ENCODE measurements at regions not wholly inside any gene's neighbourhood (a gene's known extent, or its start where the extent isn't known, plus 50 kb on each side); places are given as distances from the start of the nearest gene placed in this dataset.

GRCh38 chr9:91042541-91042940 is 240.9 kb downstream of the SYK start:
- DNase-seq: no peak

GRCh38 chr9:91043056-91043810 is 241.6 kb downstream of the SYK start:
- DNase-seq: no peak

GRCh38 chr9:91043811-91044175 is 242.2 kb downstream of the SYK start:
- no peak for DNase-seq

DNA sequence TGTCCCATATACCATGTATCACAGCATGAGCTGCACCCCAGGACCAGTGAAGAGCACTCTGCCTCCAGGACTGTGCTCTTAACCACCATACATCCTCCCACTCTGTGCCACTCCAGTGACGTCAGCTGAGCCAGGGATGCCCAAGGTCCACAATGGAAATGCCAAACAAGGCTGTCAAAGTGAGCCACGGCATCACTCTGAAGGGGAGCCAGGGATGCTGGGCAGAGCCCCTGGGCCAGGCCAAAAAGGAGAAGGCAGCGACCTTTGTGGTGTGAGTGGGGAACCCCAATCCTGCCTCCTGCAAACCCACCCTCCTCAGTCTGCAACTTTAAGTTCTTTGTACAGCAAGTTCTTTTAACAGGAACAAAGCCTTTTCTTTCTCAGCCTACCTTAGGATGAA is 242.7 kb downstream of the SYK start:
- DNase-seq: no peak

DNA sequence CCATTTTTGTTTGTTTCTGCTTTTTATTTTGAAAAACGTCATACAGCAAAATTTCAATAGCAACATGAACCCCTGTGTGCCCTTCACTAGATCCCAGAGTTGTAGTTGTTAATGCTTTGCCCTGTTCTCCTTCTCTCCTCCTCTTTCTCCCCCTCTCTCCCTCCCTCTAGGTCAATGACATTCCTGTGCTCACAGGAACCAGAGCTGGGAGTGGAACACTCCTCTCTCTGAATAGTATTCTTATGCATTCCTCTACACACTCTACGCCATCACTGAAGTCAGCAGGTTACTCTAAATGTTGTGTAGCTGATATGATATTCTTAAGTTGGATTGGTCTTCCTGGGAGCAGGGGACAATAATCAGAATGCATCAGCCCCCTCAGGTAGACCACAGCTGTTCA is 243.4 kb downstream of the SYK start:
- DNase-seq: no peak

DNA sequence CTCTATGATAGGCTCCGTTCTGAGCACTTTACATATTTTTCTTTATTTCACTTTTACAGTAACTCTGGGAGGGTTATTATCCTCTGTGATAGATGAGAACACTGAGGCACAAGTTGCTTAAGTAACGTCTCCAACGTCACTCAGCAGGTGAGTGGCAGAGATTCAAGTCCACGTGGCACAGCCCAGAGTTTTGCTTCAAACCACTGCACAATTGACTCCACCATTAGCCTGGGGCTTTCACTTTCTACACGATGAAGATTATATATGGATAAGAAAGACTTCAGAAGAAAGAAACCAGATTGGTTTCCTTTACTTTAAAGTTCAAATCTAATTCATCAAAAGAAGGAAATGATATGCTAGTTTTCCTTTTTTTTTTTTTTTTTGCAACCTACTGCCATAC is 245.9 kb downstream of the SYK start:
- peak; percentile 64 for DNase-seq

- DNase-seq: peak; percentile 59
Observed at GRCh38 chr9:91047993-91048607, 246.5 kb downstream of the SYK start.

DNA sequence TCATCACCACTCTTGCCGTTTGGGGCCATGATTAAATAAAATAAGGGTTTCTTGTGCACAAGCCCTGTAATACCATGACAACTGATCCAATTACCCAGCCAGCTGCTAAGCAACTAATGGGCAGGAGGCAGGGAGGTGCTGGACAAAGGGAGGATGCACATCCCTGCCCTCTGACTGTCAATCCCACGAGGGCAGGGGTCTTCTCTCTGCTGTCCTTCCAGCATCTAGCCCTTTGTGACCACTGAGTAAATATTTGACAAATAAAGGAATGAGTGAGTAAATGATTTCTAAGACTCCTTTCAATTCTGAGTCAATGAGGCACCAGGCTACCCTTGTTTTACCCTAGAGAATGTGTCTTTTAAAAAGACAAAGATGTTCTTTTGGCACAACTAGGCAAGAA is 247.1 kb downstream of the SYK start:
- no peak for DNase-seq

DNA sequence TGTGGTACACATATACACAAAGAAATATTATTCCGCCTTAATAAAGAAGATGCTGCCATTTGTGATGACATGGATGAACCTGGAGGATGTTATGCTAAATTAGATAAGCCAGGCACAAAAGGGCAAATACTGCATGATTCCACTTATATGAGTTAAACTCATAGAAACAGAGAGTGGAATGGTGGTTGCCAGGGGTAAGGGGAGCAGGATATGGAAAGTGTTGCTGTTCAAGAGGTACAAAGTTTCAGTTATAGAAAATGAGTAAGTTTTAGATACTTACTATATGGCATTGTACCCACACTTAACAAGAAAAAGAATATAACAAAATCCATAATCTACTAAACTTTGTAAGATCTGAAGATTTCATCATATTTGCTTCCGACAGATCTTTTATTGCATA is 252.2 kb downstream of the SYK start:
- DNase-seq: no peak

- DNase-seq: no peak
Observed at GRCh38 chr9:91055845-91056244, 254.2 kb downstream of the SYK start.

- no peak for DNase-seq
Observed at GRCh38 chr9:91056486-91056885, 254.9 kb downstream of the SYK start.

GRCh38 chr9:91056917-91057316 is 255.3 kb downstream of the SYK start:
- no peak for DNase-seq

DNA sequence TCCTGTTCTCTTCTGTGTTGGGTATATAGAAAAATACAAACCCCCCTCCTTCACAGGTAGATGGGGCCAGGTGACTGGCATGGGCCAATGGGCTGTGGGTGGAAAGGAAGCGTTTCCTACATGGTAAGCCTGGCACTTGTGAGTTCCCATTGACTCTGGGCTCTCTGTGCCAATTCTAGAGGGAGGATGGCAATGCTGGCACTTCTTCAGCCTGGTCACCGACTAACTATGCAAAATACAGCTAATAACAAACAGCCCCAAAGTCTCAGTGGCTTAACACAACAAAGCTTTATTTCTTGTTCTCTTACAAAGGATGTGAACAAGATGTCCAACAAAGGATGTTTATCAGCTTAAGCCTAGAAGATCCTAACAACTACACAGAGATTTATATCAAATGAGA is 258.1 kb downstream of the SYK start:
- DNase-seq: no peak

DNA sequence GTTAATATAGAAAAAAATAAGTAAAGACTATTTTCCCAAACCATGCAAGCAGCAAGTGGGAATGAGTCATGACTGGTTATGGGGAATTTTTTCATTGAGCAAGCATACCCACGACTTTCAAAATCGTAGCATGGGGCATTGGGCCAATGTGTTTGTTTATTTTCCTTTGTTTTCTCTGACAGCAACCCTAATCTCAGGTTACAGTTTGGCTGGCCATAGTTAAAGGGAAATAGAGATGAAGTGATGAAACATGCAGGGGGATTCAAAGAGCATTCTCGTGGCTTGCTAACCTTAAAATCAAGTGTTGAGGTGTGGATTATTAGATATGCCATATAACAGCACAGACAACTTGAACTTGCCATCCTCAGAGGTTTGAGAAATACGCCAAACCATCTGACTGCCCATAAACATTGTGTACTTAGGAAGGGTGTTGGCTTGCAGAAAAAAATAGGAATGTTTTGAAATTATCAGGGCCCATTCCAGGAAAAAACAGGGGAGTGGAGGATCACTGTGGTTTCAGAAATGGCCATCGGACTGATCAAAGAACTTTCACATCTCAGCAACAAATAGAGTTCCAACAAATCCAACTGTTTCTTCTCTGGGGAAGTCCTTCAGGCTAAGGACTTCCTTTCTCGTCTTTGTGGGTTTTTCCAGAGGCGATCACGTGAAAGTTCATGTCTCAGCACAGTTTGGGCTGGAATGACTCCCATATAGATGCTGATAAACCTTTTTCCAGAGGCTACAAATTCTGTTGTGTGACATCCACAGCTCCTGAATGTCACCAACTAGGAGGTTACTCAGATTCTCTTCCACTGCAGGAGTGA is 259.1 kb downstream of the SYK start:
- DNase-seq: no peak

DNA sequence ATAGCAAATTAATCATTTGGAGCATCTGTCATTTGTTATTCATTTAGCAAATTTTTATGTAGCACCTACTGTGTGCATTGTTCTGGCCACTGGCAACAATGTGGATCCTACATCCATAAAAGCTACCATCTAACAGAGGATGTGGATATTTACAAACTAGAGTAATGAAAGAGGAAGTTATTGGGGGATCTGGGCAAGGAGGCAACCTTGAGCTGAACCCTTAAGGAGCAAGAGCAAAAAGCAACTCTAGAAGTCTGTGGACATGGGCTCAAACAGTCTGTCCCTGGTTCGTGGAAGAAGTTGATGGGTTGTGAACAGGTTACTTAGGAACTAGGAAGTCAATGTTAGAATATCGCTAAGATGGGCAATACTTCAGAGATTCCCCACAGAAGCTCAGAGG is 259.9 kb downstream of the SYK start:
- DNase-seq: no peak

- no peak for DNase-seq
Observed at GRCh38 chr9:91062281-91062680, 260.7 kb downstream of the SYK start.

- no peak for DNase-seq
Observed at GRCh38 chr9:91063471-91063870, 261.9 kb downstream of the SYK start.

DNA sequence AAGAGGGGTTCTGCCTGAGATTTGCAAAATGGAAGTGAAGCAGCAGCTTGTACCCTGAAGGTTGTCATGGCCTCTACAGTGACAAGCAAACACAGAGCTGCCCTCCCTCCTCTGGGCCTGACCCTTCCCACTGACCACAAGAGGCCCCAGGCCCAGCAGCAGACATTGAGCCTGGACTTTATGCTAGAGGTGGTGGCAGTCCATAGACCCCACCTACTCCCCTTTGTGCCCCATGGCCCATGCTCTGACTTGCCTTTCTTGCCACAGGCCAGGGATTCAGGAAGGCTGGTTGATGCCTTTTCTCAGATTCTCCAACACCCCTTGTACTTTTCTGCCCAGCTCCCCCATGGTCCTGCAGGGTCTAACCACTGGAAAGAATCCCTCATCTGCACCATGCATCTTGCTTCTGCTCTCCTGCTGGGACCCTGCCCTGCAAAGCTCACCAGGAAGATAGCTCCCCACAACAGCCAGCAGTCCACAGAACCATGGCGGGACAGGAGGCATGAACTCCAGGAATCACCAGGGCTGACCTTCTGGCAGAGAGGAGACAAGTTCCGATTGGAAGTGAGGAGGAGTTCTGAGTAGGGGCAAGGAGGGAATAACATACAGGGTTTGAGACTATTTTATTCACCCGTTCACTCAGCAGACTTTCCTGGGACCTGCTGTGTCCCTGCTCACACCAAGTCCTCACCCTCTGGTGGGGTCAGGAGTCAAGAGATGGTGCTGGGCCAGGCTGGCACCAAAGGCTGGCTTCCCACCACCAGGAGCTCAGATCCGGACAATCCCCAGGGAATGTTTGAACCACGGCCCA is 263.8 kb downstream of the SYK start:
- no peak for DNase-seq

DNA sequence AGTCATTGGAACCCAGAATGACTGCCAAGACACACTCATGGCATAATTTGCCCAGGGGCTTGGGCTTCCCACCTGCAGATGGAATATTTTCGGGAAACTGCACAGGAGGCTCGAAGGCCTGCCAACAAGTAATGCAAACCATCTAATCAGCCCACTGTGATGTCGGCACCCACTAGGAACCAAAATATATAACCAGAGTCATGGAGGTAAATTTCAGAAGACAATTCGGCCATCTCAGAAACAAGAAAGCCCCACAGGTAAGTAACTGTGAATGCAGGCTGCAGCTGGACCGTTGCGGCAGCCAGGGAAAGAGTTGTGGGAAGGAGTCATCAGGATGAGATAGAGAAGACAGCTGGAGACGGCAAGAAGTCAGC is 264.4 kb downstream of the SYK start:
- DNase-seq: no peak

DNA sequence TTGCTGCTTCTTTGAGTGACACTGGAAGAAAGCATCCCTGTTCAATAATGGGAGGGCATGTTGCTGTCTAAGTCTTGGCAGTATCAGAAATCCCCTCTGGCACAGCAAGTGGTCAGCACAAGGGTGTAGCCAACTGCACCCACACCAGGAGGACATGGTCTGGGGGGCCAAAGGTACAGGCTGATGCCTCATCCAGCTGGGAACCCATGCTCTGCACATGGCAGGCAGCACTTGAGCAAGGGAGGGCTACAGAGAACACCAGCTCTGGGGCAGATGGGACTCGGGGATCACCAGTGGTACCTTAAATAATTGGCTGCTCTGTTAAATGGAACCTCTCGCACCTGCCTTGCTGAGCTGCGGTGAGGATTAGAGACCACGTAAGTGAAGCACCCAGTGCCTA is 265.2 kb downstream of the SYK start:
- no peak for DNase-seq

GRCh38 chr9:91067306-91067860 is 265.8 kb downstream of the SYK start:
- DNase-seq: no peak

GRCh38 chr9:91071184-91071990 is 269.8 kb downstream of the SYK start:
- DNase-seq: peak; percentile 78

Data from stimulated activated CD4-positive, alpha-beta T cell treated with anti-CD3 and anti-CD28 coated beads, Interleukin-4, amount 100 ng/mL, for 24 hours (primary cell).